ENCODE measurements at regions not wholly inside any gene's neighbourhood (a gene's known extent, or its start where the extent isn't known, plus 50 kb on each side); places are given as distances from the start of the nearest gene placed in this dataset.

- TF ChIP-seq EZH2 (IDR thresholded peaks at IDR 0.05; ENCODE audit: borderline replicate concordance, control insufficient read depth, low read depth, low read length) = no peak
- no peak for TF ChIP-seq PBX3 (IDR thresholded peaks at IDR 0.05; ENCODE audit: insufficient replicate concordance, low read depth, low read length)
Observed at GRCh38 chr3:65004306-65004705, 316.5 kb upstream of the ADAMTS9 start.

Data from GM12878 (cell line).